ENCODE measurements at regions not wholly inside any gene's neighbourhood (a gene's known extent, or its start where the extent isn't known, plus 50 kb on each side); places are given as distances from the start of the nearest gene placed in this dataset.
"Not testable (repeated sequence)": the region's sequence is repeated elsewhere in the genome, so short reads cannot be mapped to it uniquely, and the experiment has no call there.

DNA sequence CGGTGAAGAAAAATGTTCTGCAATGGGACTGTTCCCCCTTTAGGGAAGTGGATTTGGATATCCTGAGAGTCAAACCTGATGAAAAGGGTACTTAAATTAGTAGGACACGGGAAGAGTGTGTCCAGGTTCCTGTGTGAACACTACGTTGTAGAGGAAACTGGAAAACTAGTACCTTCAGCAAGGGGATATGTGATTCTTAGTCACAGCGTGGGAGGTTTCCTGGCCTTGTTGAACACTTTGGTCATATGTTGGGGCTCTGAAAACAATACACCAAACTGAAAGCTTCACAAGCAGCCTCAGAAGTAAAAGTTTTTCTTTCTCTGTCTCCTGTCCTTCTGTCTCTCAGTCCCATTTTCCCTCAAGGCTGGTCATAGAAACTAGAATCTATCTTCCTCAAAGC lies 306.9 kb upstream of the GLI3 start:
- H3K27me3 ChIP-seq: no peaks in the 10 kb centered on the region
- H3K9me3 ChIP-seq: peaks cover 0 to 5% (median 0%) of the 10 kb centered on the region in 4 donors
- no peaks in the 10 kb centered on the region for H3K36me3 ChIP-seq
- H3K4me3 ChIP-seq: no peak overlapping the region
- H3K4me1 ChIP-seq: no peaks in the 10 kb centered on the region
- DNase-seq: no peak
- no peak for TF ChIP-seq POLR2A (IDR thresholded peaks at IDR 0.05)
- TF ChIP-seq, protein P1, sequence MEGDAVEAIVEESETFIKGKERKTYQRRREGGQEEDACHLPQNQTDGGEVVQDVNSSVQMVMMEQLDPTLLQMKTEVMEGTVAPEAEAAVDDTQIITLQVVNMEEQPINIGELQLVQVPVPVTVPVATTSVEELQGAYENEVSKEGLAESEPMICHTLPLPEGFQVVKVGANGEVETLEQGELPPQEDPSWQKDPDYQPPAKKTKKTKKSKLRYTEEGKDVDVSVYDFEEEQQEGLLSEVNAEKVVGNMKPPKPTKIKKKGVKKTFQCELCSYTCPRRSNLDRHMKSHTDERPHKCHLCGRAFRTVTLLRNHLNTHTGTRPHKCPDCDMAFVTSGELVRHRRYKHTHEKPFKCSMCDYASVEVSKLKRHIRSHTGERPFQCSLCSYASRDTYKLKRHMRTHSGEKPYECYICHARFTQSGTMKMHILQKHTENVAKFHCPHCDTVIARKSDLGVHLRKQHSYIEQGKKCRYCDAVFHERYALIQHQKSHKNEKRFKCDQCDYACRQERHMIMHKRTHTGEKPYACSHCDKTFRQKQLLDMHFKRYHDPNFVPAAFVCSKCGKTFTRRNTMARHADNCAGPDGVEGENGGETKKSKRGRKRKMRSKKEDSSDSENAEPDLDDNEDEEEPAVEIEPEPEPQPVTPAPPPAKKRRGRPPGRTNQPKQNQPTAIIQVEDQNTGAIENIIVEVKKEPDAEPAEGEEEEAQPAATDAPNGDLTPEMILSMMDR (IDR thresholded peaks at IDR 0.05): no peak
- H3K27ac ChIP-seq: no peak overlapping the region

DNA sequence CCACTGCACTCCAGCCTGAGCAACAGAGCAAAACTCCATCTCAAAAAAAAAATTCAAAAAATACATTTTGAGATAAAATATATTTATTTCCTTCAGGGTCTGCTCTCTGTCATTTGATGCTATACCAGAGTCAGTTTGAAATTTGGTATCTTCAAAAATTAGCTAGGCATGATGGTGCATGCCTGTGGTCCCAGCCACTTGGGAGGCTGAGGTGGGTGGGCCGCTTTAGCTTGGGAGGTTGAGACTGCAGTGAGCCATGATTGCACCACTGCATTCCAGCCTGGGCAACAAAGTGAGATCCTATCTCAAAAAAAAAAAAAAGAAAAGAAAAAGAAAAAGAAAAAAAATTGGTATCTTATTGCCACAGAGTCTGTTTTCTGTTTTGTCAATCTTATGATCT lies 305.4 kb upstream of the GLI3 start:
- not testable (repeated sequence) for H3K27ac ChIP-seq, H3K4me3 ChIP-seq, H3K4me1 ChIP-seq, H3K9me3 ChIP-seq, H3K27me3 ChIP-seq, DNase-seq, H3K36me3 ChIP-seq

DNA sequence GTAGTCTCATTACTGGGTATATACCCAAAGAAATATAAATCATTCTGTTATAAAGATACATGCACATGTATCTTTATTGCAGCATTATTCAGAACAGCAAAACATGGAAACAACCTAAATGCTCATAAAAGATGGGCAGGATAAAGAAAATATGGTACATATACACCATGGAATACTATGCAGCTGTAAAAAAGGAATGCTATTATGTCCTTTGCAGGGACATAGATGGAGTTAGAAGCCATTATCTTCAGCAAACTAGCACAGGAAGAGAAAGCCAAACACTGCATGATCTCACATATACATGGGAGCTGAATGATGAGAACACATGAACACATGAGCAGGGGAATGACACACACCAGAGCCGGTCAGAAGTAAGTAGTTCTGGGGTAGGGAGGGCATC lies 297.4 kb upstream of the GLI3 start:
- Histone ChIP-seq H3K4me1 (no peaks in the 10 kb centered on the region), H3K27ac (no peak overlapping the region)
- no peak for DNase-seq

DNA sequence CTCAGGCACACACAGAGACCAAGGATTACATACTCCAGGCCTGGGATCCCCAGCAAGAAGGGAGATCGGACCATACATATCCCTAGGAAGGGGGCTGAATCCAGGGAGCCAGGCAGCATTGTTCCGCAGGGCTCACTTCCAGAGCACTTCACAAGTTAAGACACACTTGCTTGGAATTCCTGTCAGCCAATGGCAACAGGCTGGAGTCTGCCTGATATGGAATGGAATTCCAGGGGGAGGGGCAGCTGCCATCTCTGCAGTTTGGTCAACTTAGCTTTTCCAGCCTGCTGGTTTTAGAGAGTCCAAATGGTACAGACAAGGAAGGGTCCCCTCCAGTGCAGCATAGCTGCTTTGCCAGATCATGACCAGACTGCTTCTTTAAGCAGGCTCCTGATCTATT lies 290.0 kb upstream of the GLI3 start:
- DNase-seq: no peak
- Histone ChIP-seq H3K27me3 (no peaks in the 10 kb centered on the region), H3K4me1 (no peaks in the 10 kb centered on the region), H3K9me3 (peaks cover 0 to 3% (median under 1%) of the 10 kb centered on the region in 4 donors), H3K4me3 (no peak overlapping the region), H3K36me3 (no peaks in the 10 kb centered on the region), H3K27ac (no peak overlapping the region)
- no peak for TF ChIP-seq POLR2A (IDR thresholded peaks at IDR 0.05)
- TF ChIP-seq, protein P1 (IDR thresholded peaks at IDR 0.05): no peak

More for the DNA sequence above, 297.4 kb upstream of the GLI3 start:
- no peaks in the 10 kb centered on the region for H3K36me3 ChIP-seq
- no peaks in the 10 kb centered on the region for H3K27me3 ChIP-seq
- H3K4me3 ChIP-seq: no peak overlapping the region
- TF ChIP-seq, protein P1 (IDR thresholded peaks at IDR 0.05): no peak
- no peaks in the 10 kb centered on the region for H3K9me3 ChIP-seq

DNA sequence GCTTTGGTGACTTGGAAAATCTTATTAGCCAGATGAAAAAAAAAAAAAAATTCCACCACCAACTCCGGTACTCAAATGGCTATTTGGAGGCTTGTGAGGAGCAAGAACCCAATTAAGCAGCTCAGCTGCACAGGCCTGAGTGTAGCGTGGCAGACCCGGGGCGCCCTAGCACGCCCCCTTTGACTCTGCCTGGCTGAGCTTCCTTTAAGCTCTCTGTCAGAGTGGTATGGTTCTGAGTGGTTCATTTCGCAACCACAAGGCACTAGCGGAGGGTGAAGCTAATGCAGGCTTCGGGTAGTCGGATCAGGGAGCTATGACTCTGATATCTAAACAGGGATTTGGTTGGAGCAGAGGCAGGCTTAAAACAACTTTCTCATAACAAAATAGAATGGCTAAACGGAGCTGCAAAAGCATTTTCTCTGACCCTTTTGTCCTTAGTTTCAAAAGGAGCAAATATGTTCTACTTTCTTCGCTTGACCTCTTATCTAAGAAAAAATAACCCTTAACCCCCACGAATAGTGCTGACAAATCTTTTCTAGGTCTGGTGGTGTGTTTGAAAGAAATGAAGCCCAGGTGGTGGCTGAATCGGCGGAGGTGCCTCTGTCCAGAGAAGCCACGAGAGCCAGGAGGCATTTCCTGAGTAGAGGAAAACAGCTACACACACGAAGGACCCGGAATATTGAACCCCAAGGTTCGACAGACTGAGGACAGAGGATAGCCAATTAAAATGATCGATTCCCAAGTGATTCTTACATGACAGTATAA lies 285.4 kb upstream of the GLI3 start:
- H3K27me3 ChIP-seq: no peaks in the 10 kb centered on the region
- no peak for DNase-seq
- no peaks in the 10 kb centered on the region for H3K36me3 ChIP-seq
- H3K9me3 ChIP-seq: peaks cover 0 to 3% (median under 1%) of the 10 kb centered on the region in 4 donors
- TF ChIP-seq, protein P1 (IDR thresholded peaks at IDR 0.05): no peak
- TF ChIP-seq POLR2A (IDR thresholded peaks at IDR 0.05): no peak
- peak overlapping the region in 1 of 4 donors; percentile 1 for H3K27ac ChIP-seq
- no peaks in the 10 kb centered on the region for H3K4me1 ChIP-seq
- no peak overlapping the region for H3K4me3 ChIP-seq

DNA sequence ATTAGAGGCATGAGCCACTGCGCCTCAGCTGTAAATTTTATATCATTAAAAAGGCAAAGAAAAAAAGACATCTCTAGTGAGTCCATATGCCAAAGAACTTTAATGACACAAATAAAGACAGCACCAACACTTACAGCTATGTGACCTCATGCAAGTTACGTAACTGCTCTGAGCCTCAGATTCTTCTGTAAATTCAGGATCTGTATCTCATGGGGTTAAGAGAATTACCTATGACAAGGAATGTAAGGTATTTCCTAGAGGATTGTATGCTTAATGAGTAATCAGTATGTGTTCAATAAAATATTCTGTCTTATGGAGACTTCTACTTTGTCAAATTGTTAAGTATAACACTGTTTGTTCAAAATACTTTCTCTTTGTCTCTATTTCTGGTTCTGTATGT lies 274.0 kb upstream of the GLI3 start:
- TF ChIP-seq, protein P1 (IDR thresholded peaks at IDR 0.05): no peak
- no peak for TF ChIP-seq POLR2A (IDR thresholded peaks at IDR 0.05)
- DNase-seq: no peak
- Histone ChIP-seq H3K27ac (no peak overlapping the region), H3K27me3 (no peaks in the 10 kb centered on the region), H3K9me3 (no peaks in the 10 kb centered on the region), H3K36me3 (no peaks in the 10 kb centered on the region), H3K4me1 (no peaks in the 10 kb centered on the region), H3K4me3 (no peak overlapping the region)

Measured in Peyer's patch (tissue), 4 donors.